COR-L47 (cell line): ENCODE measurements at regions not wholly inside any gene's neighbourhood (a gene's known extent, or its start where the extent isn't known, plus 50 kb on each side); places are given as distances from the start of the nearest gene placed in this dataset.
"Not testable (repeated sequence)": the region's sequence is repeated elsewhere in the genome, so short reads cannot be mapped to it uniquely, and the experiment has no call there.

Experiments used
- DNase-seq: peaks from one replicate; lab custom pipeline; 2025; lab: John Stamatoyannopoulos, UW

DNA sequence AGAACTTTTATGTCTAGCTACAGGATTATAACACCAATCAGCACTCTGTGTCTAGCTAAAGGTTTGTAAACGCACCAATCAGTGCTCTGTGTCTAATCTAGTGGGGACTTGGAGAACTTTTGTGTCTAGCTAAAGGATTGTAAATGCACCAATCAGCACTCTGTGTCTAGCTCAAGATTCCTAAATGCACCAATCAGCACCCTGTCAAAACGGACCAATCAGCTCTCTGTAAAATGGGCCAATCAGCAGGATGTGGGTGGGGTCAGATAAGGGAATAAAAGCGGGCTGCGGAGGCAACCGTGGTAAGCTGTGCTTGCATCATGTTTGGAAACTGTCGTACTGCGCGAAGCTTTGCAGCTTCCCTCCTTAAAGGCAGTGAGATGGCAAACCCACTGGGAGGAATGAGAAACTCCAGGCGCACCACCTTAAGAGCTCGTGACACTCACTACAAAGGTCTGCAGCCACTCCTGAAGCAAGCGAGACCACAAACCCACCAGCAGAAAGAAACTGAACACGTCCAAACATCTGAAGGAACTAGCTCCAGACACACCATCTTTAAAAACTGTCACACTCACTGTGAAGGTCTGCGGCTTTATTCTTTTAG, 112.1 kb upstream of the DUSP22 start:
- not testable (repeated sequence) for DNase-seq

GRCh38 chr6:181049-181654, 111.1 kb upstream of the DUSP22 start:
- DNase-seq: no peak

GRCh38 chr6:183668-184067, 108.6 kb upstream of the DUSP22 start:
- no peak for DNase-seq

- no peak for DNase-seq
Observed at GRCh38 chr6:184161-184700, 108.1 kb upstream of the DUSP22 start.

GRCh38 chr6:186340-186965, 105.8 kb upstream of the DUSP22 start:
- DNase-seq: no peak

DNA sequence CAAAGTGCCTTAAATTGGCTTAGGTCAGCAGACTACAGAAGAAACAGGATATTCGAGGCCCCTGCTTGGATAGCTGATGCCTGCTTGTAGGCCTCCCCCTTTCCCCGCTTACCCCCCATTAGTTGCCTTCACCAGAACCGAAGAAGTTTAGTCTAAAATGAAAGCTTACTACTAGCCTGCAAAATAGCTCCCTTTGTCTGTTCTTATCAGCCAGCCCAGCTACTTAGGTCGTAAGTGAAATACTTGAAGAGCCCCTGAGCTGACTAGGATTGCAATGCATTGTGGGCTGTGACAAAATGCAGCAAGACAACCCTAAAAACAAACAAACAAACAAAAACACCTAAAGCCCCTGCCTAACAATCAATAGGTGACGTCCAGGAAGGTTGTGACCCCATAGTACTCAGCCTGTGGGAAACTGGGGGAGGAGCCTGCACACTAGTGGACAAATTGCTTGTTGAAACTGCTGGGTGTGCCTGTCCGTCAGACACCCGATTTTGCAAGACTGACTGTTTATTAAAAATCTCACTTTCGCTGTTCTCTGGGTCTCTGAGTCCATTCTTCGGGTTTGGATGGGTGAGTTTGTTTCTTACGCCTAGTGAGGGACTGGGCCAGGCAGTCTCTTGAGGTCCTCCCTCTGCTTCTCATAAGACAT, 105.0 kb upstream of the DUSP22 start:
- no peak for DNase-seq

DNA sequence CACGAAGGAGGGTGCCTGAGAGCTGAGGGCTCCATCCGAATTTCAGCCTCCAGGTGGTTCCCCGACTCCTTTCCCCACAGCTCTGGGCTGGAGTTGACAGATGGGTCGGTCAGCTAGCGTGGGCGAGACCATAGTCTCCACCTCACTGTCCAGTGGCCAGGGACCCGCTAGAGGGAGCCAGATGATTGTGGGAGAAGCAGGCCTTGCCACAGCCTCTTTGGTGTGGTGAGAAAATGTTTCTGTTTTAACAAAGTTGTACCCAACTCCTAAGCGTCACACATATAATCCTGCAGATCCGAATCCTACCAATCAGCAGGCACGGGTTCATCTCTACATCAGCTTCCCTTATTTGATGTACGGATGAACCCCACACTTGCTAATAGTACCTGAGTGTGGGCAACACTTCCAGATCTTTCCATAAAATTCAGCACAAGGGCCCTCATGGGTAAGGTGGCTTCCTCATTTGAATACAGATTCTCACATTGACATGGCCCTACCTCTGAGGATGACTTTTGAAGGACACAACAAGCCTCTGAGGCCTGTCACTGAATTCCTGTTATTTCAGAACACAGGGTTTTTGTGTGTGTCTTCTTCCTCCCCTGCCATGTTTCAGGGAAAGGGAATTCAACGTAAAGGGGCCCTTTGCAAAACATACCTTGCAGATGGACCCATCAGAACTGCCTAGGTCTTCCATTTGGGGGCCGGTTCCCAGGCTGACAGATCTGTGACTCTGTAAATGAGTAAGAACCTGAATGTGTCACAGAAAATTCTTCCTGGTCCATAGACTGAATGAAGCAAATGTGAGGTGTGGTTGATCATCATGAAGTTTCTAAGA, 103.2 kb upstream of the DUSP22 start:
- DNase-seq: peak; percentile 71

DNA sequence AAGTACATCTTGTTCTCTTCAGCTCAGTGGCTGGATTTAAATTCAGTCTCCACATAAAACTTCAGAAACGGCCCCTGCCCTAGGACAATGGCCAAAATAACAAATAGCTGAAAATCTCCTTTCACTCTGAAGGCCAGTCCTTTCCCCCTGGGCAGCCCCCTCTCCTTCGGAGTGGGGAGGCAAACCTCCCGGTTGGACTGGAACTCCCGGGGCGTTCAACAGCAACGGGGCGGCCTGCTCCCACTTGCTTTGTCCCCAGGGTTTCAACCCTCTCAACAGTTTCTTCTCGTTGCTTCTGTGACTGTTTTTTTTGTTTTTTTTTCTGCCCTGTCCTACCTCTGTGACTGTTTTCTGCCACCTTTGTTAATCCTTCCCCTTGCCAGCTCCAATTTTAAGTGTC, 102.6 kb upstream of the DUSP22 start:
- no peak for DNase-seq

- DNase-seq: no peak
Observed at GRCh38 chr6:190596-191395, 101.5 kb upstream of the DUSP22 start.

DNA sequence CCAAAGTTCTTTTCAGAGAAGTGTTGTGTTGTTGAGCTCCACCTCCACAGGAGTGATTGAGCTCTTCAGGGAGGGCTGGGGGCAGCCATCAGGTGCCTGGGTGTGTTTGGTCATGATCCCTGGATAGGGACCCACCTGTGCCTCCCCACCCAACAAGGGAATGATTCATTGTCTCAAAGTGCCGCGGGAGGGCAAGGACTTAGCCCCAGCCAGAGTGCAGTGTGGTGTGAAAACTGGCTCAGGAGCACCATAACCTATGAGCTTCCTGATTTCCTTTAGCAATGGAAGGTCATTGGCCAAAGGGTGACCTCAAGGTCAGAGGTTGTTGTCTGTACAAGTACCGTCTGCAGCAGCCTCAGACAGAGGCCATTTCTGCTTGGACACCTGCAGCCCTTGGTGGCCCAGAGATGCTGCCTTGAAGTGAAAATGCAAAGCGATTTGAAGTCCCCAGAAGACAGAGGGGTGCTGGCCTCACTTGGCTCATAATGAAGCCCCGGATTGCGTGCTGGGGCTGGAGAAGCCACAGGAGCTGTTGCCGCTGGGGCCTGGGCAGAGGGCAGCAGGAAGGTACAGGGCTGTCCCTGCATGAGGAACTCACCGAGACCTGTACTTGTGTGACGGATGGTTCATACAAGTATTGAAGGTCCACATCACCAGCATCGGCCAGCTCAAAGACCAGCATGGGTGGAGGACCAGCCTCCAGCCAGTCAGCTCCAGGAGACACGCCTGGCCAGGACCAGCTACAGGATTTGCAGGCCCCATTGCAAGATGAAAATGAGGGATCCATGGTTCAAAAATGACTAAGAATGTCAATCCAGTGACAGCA, 100.6 kb upstream of the DUSP22 start:
- no peak for DNase-seq

DNA sequence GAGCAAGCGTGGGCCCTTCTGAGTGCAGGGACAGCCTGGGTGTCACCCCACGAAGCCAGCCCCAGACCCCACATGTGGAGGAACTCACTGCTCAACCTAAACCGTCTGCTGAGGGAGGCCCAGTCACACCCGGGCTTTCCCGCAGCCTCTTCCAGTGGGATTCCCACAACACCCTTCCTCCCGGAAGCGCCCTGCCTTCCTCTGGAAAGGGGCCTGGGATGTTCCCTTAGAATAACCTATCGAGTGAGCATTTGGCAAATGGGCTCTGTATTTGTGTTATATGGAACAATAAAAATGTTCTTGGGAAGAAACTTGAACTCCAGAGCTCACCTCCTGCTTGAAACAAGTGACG, 100.0 kb upstream of the DUSP22 start:
- no peak for DNase-seq

- DNase-seq: no peak
Observed at GRCh38 chr6:193180-193579, 99.1 kb upstream of the DUSP22 start.

DNA sequence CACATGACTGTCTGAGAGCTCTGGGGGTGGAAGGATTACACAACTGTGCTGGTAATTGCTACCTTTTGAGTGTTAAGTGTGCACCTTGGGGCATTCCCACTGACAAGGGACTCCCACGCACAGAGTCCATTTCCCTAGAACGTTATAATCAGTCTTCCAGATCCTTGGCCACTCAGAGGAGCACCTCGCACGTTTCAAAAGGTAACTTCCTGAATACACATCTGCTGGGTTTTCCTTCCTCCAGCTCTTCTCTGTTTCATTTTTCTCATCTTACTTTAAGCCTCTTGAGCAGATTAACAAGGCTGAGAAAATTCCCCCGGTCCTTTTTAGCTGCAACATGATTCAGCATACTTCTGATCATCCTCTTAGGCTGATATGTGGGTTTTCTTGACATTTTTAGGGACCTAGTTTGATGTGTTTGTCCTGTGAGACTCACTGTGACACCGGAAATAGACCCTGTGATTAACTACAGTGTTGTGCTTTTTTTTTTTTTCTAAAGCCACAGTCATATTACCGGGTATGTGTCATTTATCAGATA, 98.4 kb upstream of the DUSP22 start:
- DNase-seq: no peak

GRCh38 chr6:195861-196360, 96.4 kb upstream of the DUSP22 start:
- no peak for DNase-seq

GRCh38 chr6:196543-196942, 95.7 kb upstream of the DUSP22 start:
- DNase-seq: no peak

DNA sequence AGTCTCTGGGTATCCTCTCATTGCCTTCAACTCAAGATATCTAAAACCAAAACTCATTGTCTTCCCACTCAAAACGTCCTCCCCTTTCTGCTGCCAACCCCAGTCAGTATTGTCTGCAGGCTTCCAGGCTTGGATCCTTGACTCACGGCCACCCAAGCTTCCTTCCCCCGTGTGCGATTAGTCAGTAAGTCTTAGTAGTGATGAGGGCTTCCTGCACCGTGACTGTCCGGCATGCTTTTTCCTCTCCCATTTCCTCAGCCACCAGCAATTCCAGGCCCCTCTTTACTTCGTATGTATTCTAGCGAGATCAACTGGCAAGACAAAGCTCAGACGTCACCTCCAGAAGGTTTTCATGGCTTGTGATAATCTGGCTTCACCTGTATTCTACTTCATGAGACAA, 88.6 kb upstream of the DUSP22 start:
- DNase-seq: no peak

- no peak for DNase-seq
Observed at GRCh38 chr6:206264-206663, 86.0 kb upstream of the DUSP22 start.

GRCh38 chr6:208364-208763, 83.9 kb upstream of the DUSP22 start:
- DNase-seq: no peak

GRCh38 chr6:208938-209337, 83.3 kb upstream of the DUSP22 start:
- no peak for DNase-seq
